BE2C (cell line): ENCODE measurements at regions not wholly inside any gene's neighbourhood (a gene's known extent, or its start where the extent isn't known, plus 50 kb on each side); places are given as distances from the start of the nearest gene placed in this dataset.

Experiments
- DNase-seq: peaks from one replicate; pipeline ENCODE4 v3.0.0-alpha.2; 2020
- H3K27me3 ChIP-seq: fragments of 250-450 bp; sonication (Bioruptor Pico); 2 replicates; pipeline ENCODE4 v1.5.1; 2020; ENCODE audit warnings: mild to moderate bottlenecking
- H3K36me3 ChIP-seq: fragments of 250-450 bp; sonication (Bioruptor Pico); 2 replicates; pipeline ENCODE4 v1.5.1; 2020; ENCODE audit warnings: mild to moderate bottlenecking
- H3K4me1 ChIP-seq: fragments of 250-450 bp; sonication (Bioruptor Pico); 2 replicates; pipeline ENCODE4 v1.5.1; 2020
- H3K4me3 ChIP-seq: 2 replicates; pipeline ENCODE4 v1.5.1; 2011; ENCODE audit warnings: low read depth, low read length
- H3K9me3 ChIP-seq: fragments of 250-450 bp; sonication (Bioruptor Pico); 2 replicates; pipeline ENCODE4 v1.5.1; 2020
- CTCF ChIP-seq: IDR thresholded peaks from 2 replicates; pipeline ENCODE4 v1.5.1; 2012; ENCODE audit warnings: mild to moderate bottlenecking, low read depth, low read length

GRCh38 chr12:24681570-24681969 is 267.3 kb downstream of the BCAT1 start:
- TF ChIP-seq CTCF: no peak
- Histone ChIP-seq H3K4me3 (no peak overlapping the region), H3K4me1 (no peaks in the 10 kb centered on the region), H3K36me3 (no peaks in the 10 kb centered on the region), H3K27me3 (peaks cover 3% of the 10 kb centered on the region; the same call in 1 of the 2 replicates), H3K9me3 (no peaks in the 10 kb centered on the region)
- DNase-seq: no peak

GRCh38 chr12:24679126-24679525 is 269.8 kb downstream of the BCAT1 start:
- Histone ChIP-seq H3K36me3 (no peaks in the 10 kb centered on the region), H3K4me3 (no peak overlapping the region), H3K27me3 (peaks cover 3% of the 10 kb centered on the region; the same call in 1 of the 2 replicates), H3K9me3 (no peaks in the 10 kb centered on the region), H3K4me1 (no peaks in the 10 kb centered on the region)
- no peak for TF ChIP-seq CTCF
- no peak for DNase-seq

- TF ChIP-seq CTCF: no peak
- no peak for DNase-seq
- Histone ChIP-seq H3K36me3 (no peaks in the 10 kb centered on the region), H3K27me3 (peaks cover 3% of the 10 kb centered on the region; the same call in 1 of the 2 replicates), H3K4me1 (no peaks in the 10 kb centered on the region), H3K4me3 (no peak overlapping the region), H3K9me3 (no peaks in the 10 kb centered on the region)
Observed at GRCh38 chr12:24678436-24678835, 270.5 kb downstream of the BCAT1 start.

- no peaks in the 10 kb centered on the region for H3K36me3 ChIP-seq
- no peak for TF ChIP-seq CTCF
- H3K4me1 ChIP-seq: no peaks in the 10 kb centered on the region
- no peaks in the 10 kb centered on the region for H3K27me3 ChIP-seq
- no peak for DNase-seq
- no peaks in the 10 kb centered on the region for H3K9me3 ChIP-seq
- H3K4me3 ChIP-seq: no peak overlapping the region
Observed at GRCh38 chr12:24668563-24668962, 280.3 kb downstream of the BCAT1 start.

GRCh38 chr12:24664161-24664880 is 284.6 kb downstream of the BCAT1 start:
- Histone ChIP-seq H3K36me3 (no peaks in the 10 kb centered on the region), H3K9me3 (no peaks in the 10 kb centered on the region), H3K4me1 (no peaks in the 10 kb centered on the region), H3K4me3 (no peak overlapping the region), H3K27me3 (no peaks in the 10 kb centered on the region)
- TF ChIP-seq CTCF: no peak
- no peak for DNase-seq

GRCh38 chr12:24661657-24662096 is 287.2 kb downstream of the BCAT1 start:
- DNase-seq: no peak
- H3K4me3 ChIP-seq: no peak overlapping the region
- TF ChIP-seq CTCF: no peak
- H3K27me3 ChIP-seq: no peaks in the 10 kb centered on the region
- no peaks in the 10 kb centered on the region for H3K36me3 ChIP-seq
- H3K4me1 ChIP-seq: no peaks in the 10 kb centered on the region
- no peaks in the 10 kb centered on the region for H3K9me3 ChIP-seq
